ENCODE measurements at regions not wholly inside any gene's neighbourhood (a gene's known extent, or its start where the extent isn't known, plus 50 kb on each side); places are given as distances from the start of the nearest gene placed in this dataset.

- no peak overlapping the region for H3K4me3 ChIP-seq
- H3K4me1 ChIP-seq = no peaks in the 10 kb centered on the region
- no peak overlapping the region for H3K27ac ChIP-seq
- 78 to 80% methylated on average over 2 of the region's 2 CpGs for WGBS, 2 donors
- DNase-seq = no peak
- H3K27me3 ChIP-seq = no peaks in the 10 kb centered on the region
- ATAC-seq (ENCODE audit: low FRiP score in 2 of 2) = no peak
- TF ChIP-seq, protein P1, sequence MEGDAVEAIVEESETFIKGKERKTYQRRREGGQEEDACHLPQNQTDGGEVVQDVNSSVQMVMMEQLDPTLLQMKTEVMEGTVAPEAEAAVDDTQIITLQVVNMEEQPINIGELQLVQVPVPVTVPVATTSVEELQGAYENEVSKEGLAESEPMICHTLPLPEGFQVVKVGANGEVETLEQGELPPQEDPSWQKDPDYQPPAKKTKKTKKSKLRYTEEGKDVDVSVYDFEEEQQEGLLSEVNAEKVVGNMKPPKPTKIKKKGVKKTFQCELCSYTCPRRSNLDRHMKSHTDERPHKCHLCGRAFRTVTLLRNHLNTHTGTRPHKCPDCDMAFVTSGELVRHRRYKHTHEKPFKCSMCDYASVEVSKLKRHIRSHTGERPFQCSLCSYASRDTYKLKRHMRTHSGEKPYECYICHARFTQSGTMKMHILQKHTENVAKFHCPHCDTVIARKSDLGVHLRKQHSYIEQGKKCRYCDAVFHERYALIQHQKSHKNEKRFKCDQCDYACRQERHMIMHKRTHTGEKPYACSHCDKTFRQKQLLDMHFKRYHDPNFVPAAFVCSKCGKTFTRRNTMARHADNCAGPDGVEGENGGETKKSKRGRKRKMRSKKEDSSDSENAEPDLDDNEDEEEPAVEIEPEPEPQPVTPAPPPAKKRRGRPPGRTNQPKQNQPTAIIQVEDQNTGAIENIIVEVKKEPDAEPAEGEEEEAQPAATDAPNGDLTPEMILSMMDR (IDR thresholded peaks at IDR 0.05) = no peak
- no peak for TF ChIP-seq EP300 (IDR thresholded peaks at IDR 0.05)
- TF ChIP-seq POLR2A (IDR thresholded peaks at IDR 0.05) = no peak
- no peak for TF ChIP-seq POLR2AphosphoS5 (IDR thresholded peaks at IDR 0.05)
- no peaks in the 10 kb centered on the region for H3K36me3 ChIP-seq
- no peaks in the 10 kb centered on the region for H3K9me3 ChIP-seq
Observed at GRCh38 chr5:158284242-158284641, 425.3 kb upstream of the CLINT1 start.

- no peak for DNase-seq
- Histone ChIP-seq H3K27ac (no peak overlapping the region), H3K9me3 (no peaks in the 10 kb centered on the region), H3K36me3 (no peaks in the 10 kb centered on the region), H3K4me1 (no peaks in the 10 kb centered on the region), H3K4me3 (no peak overlapping the region), H3K27me3 (no peaks in the 10 kb centered on the region)
- no peak for ATAC-seq (ENCODE audit: low FRiP score in 2 of 2)
- WGBS, 2 donors = 82 to 90% methylated on average over 4 of the region's 4 CpGs
- no peak for TF ChIP-seq POLR2AphosphoS5 (IDR thresholded peaks at IDR 0.05)
- TF ChIP-seq POLR2A (IDR thresholded peaks at IDR 0.05) = no peak
- TF ChIP-seq, protein P1 (IDR thresholded peaks at IDR 0.05) = no peak
Observed at GRCh38 chr5:158283397-158283796, 424.5 kb upstream of the CLINT1 start.

- TF ChIP-seq POLR2A (IDR thresholded peaks at IDR 0.05) (no peak), EP300 (IDR thresholded peaks at IDR 0.05) (no peak)
- no peaks in the 10 kb centered on the region for H3K9me3 ChIP-seq
- 91 to 95% methylated on average over 4 of the region's 4 CpGs for WGBS, 2 donors
- no peaks in the 10 kb centered on the region for H3K27me3 ChIP-seq
- DNase-seq (no peak), ATAC-seq (ENCODE audit: low FRiP score in 2 of 2) (no peak)
- no peak overlapping the region for H3K27ac ChIP-seq
- H3K36me3 ChIP-seq = no peaks in the 10 kb centered on the region
- no peak overlapping the region for H3K4me3 ChIP-seq
- H3K4me1 ChIP-seq = no peaks in the 10 kb centered on the region
Observed at GRCh38 chr5:158278216-158278925, 419.4 kb upstream of the CLINT1 start.

GRCh38 chr5:158277276-158277675 lies 418.3 kb upstream of the CLINT1 start:
- ATAC-seq (ENCODE audit: low FRiP score in 2 of 2) (no peak), DNase-seq (no peak)
- Histone ChIP-seq H3K36me3 (no peaks in the 10 kb centered on the region), H3K27ac (no peak overlapping the region), H3K4me1 (no peaks in the 10 kb centered on the region), H3K9me3 (no peaks in the 10 kb centered on the region), H3K4me3 (no peak overlapping the region), H3K27me3 (no peaks in the 10 kb centered on the region)
- TF ChIP-seq POLR2A (IDR thresholded peaks at IDR 0.05) (no peak), POLR2AphosphoS5 (IDR thresholded peaks at IDR 0.05) (no peak), EP300 (IDR thresholded peaks at IDR 0.05) (no peak)
- TF ChIP-seq, protein P1 (IDR thresholded peaks at IDR 0.05) = no peak
- 78 to 80% methylated on average over 6 of the region's 6 CpGs for WGBS, 2 donors

DNA sequence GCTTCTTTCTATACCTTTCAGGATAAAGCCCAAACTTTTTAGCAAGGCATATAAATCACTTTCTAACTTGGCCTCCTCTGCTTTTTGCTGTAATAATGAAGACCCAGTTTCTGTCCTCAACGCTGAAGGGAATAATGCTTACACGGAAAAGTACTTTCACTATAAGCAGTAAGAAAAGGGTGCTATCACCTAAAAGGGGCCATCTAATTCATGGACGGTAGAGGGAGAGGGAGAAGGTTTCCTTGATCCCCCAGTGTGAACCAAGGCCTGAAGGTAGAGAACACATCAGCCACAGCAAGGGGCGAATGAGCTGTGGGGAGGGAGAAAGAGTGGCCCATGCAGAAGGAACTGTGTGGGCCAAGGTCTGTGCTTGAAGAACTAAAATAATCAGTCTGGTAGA lies 417.7 kb upstream of the CLINT1 start:
- TF ChIP-seq EP300 (IDR thresholded peaks at IDR 0.05) = no peak
- TF ChIP-seq, protein P1 (IDR thresholded peaks at IDR 0.05) = no peak
- no peak for TF ChIP-seq POLR2AphosphoS5 (IDR thresholded peaks at IDR 0.05)
- TF ChIP-seq POLR2A (IDR thresholded peaks at IDR 0.05) = no peak
- Histone ChIP-seq H3K27ac (no peak overlapping the region), H3K4me1 (no peaks in the 10 kb centered on the region), H3K36me3 (no peaks in the 10 kb centered on the region), H3K4me3 (no peak overlapping the region), H3K9me3 (no peaks in the 10 kb centered on the region), H3K27me3 (no peaks in the 10 kb centered on the region)
- 92 to 95% methylated on average over 4 of the region's 4 CpGs for WGBS, 2 donors
- DNase-seq = no peak
- ATAC-seq (ENCODE audit: low FRiP score in 2 of 2) = no peak
